Kidney epithelial cell (primary cell): ENCODE measurements at regions not wholly inside any gene's neighbourhood (a gene's known extent, or its start where the extent isn't known, plus 50 kb on each side); places are given as distances from the start of the nearest gene placed in this dataset.

Experiments
- DNase-seq: peaks from one replicate; pipeline ENCODE4 v3.0.0-alpha.2; 2010; ENCODE audit warnings: low read depth
- H3K27me3 ChIP-seq: 2 replicates; pipeline ENCODE4 v1.6.0; 2011; ENCODE audit warnings: low read length; ENCODE audit not compliant: control insufficient read depth, insufficient read depth
- H3K36me3 ChIP-seq: 2 replicates; pipeline ENCODE4 v1.5.1; 2011; ENCODE audit warnings: low read length; ENCODE audit not compliant: control insufficient read depth, insufficient read depth
- H3K4me3 ChIP-seq: 2 replicates; pipeline ENCODE4 v1.5.1; 2011; ENCODE audit warnings: low read depth, mild to moderate bottlenecking, control low read depth, low read length
- TF ChIP-seq, protein P1 (sequence below): IDR thresholded peaks from 2 replicates; pipeline ENCODE4 v1.5.1; 2011; ENCODE audit warnings: mild to moderate bottlenecking, moderate library complexity, low read length, control low read depth, inconsistent platforms; ENCODE audit not compliant: insufficient read depth, poor library complexity, severe bottlenecking

DNA sequence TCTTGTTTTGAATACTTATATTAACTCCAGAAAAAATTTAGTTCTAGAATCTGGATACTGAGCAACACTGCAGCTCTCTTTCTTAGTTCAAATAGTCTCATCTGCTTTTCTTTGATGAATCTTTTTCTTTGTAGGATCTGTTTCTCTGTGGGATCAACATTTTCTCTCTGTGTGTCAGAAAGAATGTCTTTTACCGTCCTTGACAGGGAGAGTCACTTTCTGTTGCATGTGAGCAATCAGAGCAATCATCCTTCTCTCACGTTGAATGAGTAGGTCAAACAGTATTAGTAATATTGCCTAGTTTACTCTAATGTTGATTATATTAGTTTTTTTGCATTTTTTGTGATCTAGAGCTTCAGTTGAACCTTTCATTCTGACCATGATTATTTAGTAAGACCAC, 130.9 kb downstream of the TRMT11 start:
- TF ChIP-seq, protein P1, sequence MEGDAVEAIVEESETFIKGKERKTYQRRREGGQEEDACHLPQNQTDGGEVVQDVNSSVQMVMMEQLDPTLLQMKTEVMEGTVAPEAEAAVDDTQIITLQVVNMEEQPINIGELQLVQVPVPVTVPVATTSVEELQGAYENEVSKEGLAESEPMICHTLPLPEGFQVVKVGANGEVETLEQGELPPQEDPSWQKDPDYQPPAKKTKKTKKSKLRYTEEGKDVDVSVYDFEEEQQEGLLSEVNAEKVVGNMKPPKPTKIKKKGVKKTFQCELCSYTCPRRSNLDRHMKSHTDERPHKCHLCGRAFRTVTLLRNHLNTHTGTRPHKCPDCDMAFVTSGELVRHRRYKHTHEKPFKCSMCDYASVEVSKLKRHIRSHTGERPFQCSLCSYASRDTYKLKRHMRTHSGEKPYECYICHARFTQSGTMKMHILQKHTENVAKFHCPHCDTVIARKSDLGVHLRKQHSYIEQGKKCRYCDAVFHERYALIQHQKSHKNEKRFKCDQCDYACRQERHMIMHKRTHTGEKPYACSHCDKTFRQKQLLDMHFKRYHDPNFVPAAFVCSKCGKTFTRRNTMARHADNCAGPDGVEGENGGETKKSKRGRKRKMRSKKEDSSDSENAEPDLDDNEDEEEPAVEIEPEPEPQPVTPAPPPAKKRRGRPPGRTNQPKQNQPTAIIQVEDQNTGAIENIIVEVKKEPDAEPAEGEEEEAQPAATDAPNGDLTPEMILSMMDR: no peak
- no peak overlapping the region for H3K4me3 ChIP-seq
- no peaks in the 10 kb centered on the region for H3K36me3 ChIP-seq
- H3K27me3 ChIP-seq: no peaks in the 10 kb centered on the region
- DNase-seq: no peak

DNA sequence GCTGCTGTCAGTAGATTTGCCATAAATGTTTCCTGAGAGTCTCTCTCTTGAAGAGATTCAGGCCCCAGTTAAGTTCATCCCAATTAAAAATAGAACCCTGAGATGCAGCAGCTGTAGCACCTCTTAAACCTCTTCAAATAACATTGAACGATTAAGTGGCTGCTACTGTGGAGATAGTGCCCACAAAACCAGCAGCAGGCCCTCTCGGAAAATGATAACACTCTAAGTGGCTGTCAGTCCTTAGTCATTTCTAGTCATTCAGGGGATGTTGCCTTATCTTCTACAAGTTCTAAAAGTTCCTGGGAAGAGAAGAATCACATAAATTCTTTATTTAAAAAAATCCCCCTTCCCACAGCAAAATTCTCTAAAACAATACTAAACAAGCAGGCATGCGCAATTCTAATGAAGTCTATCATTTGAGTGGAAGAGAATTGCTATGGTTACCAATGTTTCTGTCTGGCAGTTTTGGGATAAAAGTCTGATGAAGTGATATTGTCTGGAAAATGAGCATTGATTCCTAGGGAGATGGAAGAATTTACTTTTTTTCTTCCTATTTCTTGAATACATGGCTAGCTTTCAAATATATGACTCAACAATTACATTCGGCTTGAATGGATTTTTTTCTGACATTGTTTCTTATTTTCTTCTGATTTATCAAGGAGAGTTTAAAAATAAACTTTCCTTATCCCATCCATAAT, 131.9 kb downstream of the TRMT11 start:
- TF ChIP-seq, protein P1: no peak
- Histone ChIP-seq H3K36me3 (no peaks in the 10 kb centered on the region), H3K27me3 (no peaks in the 10 kb centered on the region), H3K4me3 (no peak overlapping the region)
- no peak for DNase-seq

DNA sequence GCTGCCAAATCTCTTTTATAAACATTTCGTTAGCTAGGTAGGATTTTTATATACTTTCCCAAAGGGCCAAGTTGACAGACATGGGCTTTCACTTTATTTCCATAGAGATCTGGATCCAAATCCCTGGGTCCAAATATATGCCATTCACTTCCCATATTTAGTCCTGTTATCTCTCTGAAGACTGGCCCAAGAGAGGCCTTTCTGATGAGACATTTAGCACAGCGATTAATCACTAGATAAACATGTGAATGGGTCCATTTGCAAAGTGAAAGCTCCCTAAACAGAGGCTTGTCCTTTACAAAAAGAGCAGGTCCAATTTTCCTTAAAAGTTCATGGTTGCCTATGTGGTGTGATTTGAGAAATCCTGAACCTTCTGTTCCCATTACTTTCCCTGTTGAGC, 132.6 kb downstream of the TRMT11 start:
- H3K36me3 ChIP-seq: no peaks in the 10 kb centered on the region
- H3K4me3 ChIP-seq: no peak overlapping the region
- DNase-seq: no peak
- TF ChIP-seq, protein P1: no peak
- H3K27me3 ChIP-seq: no peaks in the 10 kb centered on the region

DNA sequence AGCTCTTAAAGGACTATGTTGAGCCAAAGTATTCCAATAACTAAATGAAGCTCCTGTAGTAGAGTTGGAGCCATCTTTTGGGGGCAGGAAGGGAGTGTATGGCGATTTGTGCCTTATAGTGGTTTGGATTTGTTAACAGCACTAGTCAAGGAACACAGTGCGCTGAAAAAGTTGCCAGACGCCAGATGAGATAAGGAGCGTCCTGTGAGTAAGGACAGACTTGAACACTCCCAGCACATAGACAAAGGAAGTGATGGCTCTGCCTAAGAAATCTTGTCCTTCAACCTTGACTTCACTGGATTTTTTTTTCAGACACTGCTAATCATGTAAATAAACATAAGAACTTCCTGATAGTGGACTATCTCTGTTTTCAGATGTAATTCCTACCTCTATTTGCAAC, 136.9 kb downstream of the TRMT11 start:
- DNase-seq: no peak
- Histone ChIP-seq H3K36me3 (no peaks in the 10 kb centered on the region), H3K4me3 (no peak overlapping the region), H3K27me3 (no peaks in the 10 kb centered on the region)
- TF ChIP-seq, protein P1: no peak

DNA sequence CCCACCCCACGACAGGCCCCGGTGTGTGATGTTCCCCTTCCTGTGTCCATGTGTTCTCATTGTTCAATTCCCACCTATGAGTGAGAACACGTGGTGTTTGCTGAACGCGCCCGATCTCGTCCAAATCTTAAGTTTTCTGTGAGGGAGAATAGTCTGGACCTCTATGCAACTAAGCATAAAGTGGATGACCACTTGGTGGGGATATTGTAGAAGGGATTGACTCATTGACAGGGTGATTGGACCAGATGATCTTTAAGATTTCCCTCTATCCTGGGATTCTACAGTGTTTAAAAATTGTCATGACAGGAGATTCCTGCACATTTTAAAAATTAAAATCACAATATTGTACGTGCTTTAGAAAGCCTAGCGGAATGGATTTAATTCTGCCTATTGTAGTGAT, 141.3 kb downstream of the TRMT11 start:
- no peak for DNase-seq
- Histone ChIP-seq H3K4me3 (no peak overlapping the region), H3K27me3 (no peaks in the 10 kb centered on the region), H3K36me3 (no peaks in the 10 kb centered on the region)
- TF ChIP-seq, protein P1: no peak

DNA sequence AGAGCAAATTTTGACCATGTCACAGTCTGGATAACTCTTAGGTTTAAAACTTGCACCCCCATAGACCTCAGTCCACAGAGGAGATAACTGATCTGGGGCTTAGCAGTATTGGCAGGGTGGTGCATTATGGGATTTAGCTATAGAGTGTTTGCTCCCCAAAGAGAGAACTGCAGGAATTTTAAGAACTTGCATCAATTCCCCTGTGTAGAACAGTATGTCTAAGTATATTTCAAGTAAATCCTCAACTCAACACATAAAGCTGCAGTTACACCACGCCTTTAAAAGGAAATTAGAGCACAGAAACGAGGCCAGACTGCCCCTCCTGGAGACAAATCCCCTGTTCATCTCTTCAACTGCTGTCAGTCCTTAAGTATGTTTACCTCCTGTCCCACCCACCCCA, 144.9 kb downstream of the TRMT11 start:
- no peak for DNase-seq
- H3K4me3 ChIP-seq: no peak overlapping the region
- TF ChIP-seq, protein P1: no peak
- no peaks in the 10 kb centered on the region for H3K27me3 ChIP-seq
- H3K36me3 ChIP-seq: no peaks in the 10 kb centered on the region
